GM21825 (cell line): ENCODE measurements at regions not wholly inside any gene's neighbourhood (a gene's known extent, or its start where the extent isn't known, plus 50 kb on each side); places are given as distances from the start of the nearest gene placed in this dataset.

ENCODE experiments used
- ATAC-seq: cut with Tn5 transposase; IDR thresholded peaks from one replicate; pipeline ENCODE4 v1.9.1; 2021; ENCODE audit warnings: mild to moderate bottlenecking, moderate library complexity; ENCODE audit not compliant: unreplicated experiment

DNA sequence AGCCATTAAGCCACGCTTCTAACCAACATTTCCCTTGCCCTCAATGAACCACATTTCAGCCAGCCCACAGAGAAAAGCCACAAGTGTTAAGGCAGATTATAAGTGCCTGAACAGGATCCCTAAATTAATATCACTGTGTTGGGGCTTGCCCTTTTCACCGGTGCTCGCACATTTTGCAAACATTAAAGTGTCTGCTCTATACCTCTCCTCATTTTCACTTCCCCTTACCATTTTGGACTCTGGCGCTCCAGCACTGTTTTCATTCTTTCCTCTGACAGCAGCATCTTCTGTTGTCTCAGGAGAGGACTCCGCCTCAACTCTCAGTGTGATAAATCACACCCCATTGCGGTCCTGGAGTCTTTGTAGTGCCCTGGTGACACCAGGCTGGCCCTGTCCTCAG is 274.2 kb downstream of the BAMBI start:
- ATAC-seq: no peak

DNA sequence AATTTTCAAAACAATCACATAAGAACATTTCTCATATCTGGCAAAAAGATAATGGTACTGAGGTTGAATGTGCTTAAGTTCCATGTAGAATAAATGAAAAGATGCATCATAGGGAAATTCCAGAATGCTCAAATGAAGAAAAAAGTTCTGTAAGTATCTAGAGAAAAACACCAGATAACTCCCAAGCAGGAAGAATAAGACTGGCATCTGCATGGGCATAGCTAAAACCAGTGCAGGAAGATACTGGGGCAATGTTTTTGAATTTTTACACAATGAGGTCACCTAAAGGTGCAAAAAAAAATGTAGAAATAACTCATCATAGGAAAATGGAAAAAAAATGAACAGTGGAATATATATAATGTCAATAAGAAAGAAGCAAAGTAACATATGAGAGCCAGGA is 275.2 kb downstream of the BAMBI start:
- no peak for ATAC-seq

DNA sequence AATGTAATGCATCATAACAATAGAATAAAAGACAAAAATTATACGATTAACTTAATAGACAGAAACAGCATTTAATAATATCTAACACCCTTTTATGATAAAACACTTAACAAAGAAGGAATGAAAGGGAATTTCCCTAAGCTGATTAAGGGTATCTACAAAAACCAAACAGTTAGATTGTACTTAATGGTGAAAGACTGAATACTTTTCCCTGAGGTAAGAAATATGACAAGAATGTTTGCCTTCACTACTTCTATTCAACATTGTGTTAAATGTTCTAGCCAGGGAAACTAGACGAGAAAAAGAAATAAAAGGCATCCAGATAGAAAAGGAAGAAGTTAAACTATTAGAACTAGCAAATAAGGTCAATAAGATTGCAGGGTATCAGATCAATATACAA is 276.9 kb downstream of the BAMBI start:
- ATAC-seq: no peak

DNA sequence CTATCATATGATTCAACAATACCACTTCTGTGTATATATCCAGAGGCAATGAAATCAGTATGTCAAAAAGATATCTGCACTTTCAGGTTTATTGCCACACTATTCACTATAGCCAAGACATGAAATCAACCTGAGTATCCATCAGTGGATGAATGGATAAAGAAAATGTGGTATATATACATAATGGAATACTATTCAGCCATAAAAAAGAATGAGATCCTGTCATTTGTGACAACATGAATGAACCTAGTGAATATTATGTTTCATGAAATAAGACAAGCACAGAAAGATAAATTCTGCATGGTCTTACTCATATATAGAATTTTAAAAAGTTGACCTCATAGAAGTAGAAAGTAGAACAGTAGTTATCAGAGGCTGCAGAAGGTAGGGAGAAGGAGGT is 281.1 kb downstream of the BAMBI start:
- no peak for ATAC-seq

DNA sequence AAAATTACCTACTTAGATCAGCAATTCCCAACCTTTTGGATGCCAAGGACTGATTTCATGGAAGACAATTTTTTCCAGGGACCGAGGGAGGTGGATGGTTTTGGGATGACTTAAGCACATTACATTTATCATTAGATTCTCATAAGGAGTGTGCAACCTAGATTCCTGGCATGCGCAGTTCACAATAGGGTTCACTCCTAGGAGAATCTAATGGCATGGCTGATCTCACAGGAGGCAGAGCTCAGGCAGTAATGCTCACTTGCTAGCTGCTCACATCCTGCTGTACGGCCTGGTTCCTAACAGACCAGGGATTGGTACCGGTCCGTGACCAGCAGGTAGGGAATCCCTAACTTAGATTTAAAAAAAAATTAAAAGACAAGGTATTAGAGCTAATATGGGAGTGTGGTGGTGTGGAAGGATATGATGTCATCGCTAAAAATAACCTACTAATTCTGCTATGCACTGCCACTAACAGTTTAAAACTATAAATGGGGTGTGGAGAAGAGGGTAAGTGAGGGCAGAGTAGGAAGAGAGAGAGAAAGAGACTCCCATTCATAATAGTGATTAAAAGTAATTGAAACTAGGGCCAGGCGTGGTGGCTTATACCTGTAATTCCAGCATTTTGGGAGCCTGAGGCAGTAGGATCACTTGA is 282.7 kb downstream of the BAMBI start:
- ATAC-seq: no peak

DNA sequence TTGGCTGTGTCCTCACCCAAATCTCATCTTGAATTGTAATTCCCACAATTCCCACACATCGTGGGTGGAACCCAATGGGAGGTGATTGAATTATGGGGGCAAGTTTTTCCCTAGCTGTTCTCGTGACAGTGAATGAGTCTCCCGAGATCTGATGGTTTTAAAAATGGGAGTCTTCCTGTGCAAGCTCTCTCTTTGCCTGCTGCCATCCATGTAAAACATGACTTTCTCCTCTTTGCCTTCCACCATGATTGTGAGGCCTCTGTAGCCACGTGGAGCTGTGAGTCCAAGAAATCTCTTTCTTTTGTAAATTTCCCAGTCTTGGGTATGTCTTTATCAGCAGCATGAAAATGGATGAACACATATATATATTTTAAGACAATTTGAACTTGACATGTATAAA is 285.4 kb downstream of the BAMBI start:
- no peak for ATAC-seq

DNA sequence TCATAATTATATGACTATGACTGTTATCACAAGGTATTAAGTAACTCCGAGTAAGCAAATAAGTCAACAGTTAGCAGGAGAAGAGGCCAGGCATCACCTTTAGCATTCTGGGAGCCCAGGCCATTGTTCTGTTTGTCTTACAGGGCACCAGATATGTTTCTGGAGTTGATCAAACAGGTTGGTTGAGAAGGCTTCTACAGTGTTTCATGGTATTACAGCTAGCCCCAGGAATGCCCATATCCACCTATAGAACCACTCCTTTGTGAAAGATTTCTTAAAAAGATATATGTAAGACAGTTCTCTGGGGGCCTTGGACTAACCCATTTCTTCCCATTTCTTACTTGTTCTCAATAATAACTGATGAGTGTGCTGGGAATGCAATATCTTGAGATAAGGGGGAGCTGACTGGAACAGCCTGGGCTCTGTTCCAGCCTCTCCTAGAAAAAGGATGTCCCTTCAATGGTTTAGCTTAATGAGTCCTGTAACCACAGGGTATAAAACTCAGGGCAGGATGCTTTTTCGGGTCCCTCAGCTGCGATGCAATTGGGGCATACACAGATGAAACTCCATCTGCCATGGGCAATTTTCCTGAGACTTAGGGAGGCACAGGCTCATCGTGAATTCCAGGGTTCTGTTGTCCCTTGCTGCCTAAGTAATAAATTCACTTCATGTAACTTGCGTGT is 286.4 kb downstream of the BAMBI start:
- ATAC-seq: no peak

DNA sequence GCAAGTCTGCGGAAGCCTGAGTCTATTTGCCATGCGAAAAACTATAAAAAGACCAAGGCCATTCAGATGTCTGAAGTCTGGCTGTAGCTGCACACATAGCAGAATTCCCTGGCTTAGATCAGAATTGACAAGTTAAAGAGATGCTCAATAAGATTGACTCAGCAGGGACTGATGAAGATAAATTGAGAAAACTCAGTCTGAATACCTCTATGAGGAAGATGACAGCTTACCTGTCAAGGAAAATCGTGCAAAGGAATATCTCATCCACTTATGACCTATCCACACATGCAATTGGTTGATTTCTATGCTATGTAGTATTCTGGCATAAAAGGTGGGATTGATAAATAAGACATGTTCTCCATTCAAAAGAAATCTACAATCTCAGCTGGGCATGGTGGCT is 288.6 kb downstream of the BAMBI start:
- ATAC-seq: no peak

DNA sequence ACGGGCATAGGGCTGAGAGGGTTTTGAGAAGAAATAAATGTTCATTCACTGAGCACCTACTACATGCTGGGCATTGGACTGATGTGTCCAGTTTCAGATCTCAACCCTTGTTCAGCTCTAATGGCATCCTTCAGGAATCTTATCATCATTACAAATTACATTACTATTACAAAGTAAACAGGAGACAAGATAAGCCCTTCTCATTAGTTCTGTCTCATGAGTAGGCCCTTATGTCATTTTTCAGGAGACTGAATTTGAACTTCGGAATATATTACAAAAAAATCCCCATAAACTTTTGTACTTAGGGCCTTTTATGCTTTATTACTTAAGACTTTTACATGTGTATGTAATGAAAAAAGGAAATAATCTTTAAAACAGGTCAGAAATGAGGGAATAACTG is 289.7 kb downstream of the BAMBI start:
- ATAC-seq: no peak

DNA sequence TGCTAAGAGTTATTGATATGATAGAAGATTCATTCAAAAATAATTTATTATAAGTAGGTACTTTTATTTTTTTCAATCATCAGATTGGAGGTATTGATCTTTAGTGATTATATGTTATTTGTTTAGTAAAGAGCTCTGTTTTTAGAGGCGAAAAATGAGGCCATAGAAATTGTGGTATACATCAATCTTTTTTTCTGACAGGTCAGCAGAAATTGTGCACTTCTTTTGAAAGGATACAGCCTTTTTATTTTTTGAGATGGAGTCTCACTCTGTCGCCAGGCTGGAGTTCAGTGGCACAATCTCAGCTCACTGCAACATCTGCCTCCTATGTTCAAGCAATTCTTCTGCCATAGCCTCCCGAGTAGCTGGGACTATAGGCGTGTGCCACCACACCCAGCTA is 292.1 kb downstream of the BAMBI start:
- no peak for ATAC-seq

DNA sequence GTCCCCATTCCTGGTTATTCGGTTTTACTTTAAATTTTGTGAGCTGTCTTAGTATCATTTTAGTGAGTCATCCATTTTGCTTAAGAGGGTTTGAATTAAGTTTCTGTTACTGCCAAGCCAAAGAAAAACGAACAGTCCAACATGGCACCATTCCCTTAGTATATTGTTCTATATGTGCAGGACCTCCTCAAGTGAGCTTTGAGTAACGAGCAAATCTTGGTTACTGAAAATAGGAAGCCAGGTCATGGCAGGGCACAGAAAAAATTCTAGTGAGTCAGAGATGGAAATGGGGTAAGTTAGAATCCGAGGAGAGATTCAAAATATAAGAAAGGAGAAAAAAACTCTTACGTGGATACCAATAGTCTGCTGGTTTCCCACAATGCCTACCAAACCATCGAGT is 292.9 kb downstream of the BAMBI start:
- no peak for ATAC-seq

DNA sequence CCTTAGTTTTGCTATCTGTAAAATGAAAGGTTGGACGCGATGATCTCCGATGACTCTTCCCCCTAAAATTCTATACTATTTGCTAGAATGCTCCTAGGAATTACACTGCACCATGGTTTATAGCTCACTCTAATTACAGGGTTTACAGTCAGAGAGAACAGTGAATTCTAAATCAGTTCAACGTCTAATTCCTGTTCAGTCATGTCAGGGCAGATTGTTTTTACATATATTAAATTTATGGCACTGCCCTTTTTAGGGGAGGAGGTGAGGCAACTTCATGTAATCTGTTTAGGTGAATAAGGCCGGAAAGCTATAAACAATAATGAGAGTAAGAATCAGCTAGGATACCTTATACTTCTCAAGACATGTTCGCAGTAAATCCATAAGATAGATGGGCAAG is 293.9 kb downstream of the BAMBI start:
- no peak for ATAC-seq

DNA sequence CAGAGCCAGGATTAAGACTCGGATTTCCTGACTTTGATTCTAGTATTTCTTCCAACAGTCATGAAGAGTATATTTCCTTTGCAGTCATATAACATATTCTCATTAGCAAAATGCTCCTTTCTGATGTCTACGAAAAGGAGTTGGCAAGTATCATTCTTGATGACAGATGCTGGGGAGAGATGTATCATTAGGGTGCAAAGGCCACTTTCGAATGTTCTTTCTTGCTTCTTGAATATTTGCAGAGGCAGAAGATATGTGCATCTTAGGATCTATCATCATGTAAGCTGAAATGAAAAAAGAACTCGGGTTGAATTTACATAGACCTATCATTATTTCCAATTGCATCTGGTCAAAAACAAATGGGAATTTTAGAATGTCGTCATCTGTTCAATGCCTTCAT is 294.4 kb downstream of the BAMBI start:
- ATAC-seq: no peak

DNA sequence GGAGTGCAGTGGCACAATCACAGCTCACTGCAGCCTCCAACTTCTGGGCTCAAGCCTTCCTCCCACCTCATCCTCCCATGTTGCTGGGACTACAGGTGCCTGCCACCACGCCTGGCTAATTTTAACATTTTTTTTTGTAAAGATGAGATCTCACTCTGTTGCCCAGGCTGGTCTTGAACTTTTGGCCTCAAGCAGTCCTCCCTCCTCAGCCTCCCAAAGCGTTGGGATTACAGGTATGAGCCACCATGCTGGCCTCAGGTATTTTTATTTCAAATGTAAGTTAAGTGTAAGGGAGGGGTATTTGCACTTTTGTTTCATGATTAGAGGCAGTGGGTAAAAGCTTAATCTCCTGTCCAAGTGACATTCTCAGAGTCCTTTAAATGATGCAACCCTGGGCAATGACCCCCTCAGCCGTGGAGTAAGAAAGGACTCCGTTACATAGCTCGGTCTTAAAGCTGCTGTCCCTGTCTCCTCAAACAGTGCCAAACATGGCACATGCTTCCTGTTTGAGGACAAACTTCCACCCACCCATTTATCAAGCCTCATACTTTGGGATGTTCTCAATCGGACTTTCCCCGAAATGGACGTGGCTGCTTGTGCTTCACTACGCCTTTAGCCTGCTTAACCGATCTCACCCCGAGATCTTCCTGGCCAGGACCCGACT is 296.1 kb downstream of the BAMBI start:
- no peak for ATAC-seq

DNA sequence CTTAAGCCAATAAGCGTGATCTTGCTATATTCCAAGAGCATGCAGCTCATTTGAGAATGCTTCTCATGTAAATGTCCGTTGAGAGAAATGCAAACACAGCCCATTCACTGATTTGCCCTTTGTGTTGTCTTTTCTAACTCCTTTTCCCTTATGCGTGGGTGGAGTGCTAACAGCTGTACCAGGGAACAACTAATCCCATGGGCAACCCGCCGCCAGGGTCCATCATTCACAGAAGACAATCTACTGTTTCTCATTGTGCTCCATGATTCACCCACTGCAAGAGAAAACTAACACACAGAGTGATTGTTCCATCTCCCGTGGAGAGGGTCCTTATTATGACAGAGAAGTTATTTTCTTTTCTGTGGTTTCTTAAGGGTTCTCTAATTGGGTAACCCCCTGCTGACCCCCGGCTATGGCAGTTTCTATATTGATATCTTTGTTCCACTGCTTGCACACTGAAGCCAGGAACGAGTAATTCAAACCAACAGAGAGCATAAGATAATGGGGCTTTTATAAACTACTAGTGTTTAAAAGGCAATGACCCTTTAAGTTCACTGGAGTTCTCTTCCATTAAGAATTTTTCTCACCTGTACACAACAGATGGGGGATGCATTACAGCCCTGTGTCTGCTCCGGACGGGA is 298.7 kb downstream of the BAMBI start:
- no peak for ATAC-seq

DNA sequence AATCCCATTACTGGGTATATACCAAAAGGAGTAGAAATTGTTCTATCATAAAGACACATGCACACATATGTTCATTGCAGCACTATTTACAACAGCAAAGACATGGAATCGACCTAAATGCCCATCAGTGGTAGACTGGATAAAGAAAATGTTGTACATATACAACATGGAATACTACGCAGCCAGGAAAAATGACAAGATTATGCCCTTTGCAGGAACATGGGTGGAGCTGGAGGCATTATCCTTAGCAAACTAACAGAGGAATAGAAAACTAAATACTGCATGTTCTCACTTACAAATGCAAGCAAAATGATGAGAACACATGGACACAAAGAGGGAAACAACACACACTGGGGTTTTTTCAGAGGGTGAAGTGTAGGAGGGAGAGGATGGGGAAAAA is 300.2 kb downstream of the BAMBI start:
- ATAC-seq: no peak

DNA sequence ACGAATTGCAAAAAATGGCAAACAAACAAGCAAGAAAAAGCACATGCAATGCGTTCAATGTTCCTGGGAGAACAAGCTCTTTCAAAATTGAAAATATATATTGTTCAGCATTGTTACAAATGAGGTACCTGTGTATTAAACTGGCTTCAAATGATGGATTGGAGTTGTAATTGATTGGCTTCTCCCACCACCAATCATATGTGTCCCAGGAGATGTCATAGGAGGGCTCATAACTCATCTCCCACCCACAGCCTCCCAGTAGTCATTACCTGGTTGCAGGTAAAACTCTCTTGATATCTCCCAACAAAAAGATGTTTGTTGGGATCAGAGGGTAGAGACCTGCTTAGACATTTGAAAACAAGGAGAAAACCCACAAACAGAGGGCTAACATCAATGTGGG is 302.9 kb downstream of the BAMBI start:
- ATAC-seq: no peak

DNA sequence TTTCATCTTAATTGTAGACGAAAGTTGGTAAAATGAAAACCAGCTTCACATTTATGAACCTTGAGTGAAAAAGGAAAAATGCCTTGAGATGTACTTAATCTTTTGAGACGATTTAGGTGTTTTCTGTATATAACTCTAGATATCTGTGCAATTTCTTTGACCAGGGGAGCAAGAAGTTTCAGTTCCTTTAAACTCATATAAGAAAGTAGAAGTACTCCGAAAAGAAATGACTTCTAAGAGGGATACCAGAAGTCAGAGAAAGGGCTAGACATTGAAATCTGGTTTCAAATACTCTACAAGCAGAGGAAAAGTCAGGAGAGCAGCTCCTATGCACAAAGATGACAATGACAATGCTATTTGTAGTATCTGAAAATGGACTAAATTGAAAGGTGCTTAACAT is 303.7 kb downstream of the BAMBI start:
- no peak for ATAC-seq

DNA sequence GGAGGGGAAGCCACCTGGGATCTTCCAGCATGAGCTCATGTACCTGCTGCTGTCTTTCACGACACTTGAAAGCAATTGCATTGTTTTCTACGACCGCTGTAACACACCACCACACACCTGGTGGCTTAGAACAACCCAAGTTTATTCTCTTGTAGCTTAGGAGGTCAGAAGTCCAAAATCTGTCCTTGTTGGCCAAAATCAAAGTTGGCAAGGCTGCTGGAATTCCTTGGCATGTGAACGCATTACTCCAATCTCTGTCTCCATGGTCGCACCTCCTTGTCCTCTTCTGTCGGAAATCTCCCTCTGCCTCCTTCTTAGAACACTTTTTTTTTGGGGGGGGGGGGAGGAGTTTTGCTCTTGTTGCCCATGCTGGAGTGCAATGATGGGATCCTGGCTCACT is 305.7 kb downstream of the BAMBI start:
- ATAC-seq: no peak

DNA sequence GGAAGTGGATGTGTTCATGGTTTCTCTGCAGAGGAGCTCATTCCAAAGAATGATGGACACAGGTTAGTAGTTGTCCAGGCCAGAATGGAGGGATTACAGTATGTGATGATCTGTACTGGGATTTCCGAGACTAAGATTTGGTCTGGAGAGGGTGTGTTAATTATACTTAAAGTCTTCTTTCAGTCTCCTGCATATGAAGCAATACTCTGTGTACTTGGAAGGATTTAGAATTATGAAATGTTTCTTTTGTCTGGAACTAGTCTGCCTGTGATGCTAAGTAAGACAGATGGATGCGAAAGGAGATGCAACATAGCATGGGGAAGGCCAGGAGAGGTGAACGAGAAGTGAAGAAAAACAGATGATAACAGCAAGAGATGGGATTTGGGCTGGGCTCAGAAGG is 305.1 kb upstream of the LYZL1 start:
- ATAC-seq: no peak

DNA sequence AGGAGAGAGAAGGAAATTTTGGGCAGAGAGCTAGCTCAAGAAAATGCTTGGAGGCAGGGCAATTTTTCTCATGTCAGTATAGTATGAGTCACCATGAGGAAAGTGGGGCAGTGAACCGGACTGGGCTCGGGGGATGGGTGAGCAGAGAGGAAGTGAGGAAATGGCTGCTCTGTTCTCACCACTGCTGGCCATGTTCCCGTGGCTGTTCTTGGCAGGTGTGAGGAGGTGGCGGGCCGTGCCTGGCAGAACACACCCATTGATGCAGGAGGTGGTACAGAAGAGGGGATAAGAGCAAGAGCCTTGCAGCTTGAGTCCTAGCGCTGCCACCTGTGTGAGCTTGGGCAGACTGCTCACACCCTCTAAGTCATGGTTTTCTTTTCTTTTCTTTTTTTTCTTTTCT is 304.4 kb upstream of the LYZL1 start:
- no peak for ATAC-seq
